ENCODE measurements at regions not wholly inside any gene's neighbourhood (a gene's known extent, or its start where the extent isn't known, plus 50 kb on each side); places are given as distances from the start of the nearest gene placed in this dataset.
"Not testable (repeated sequence)": the region's sequence is repeated elsewhere in the genome, so short reads cannot be mapped to it uniquely, and the experiment has no call there.

- Mint-ChIP-seq H3K27ac (no peak overlapping the region), H3K27me3 (ENCODE audit: low read depth, poor library complexity) (no peaks in the 10 kb centered on the region), H3K4me3 (no peak overlapping the region), H3K4me1 (no peaks in the 10 kb centered on the region), H3K36me3 (ENCODE audit: low read depth) (no peaks in the 10 kb centered on the region), H3K9me3 (no peaks in the 10 kb centered on the region)
- no peak for DNase-seq
- TF ChIP-seq CTCF (IDR thresholded peaks at IDR 0.05), result no peak
These were observed 469.8 kb upstream of the OLFM3 start for GRCh38 chr1:102466487-102466886.

GRCh38 chr1:102463328-102463727 lies 466.6 kb upstream of the OLFM3 start:
- Mint-ChIP-seq H3K4me1 (no peaks in the 10 kb centered on the region), H3K9me3 (no peaks in the 10 kb centered on the region), H3K27me3 (ENCODE audit: low read depth, poor library complexity) (no peaks in the 10 kb centered on the region), H3K4me3 (no peak overlapping the region), H3K27ac (no peak overlapping the region), H3K36me3 (ENCODE audit: low read depth) (no peaks in the 10 kb centered on the region)
- no peak for DNase-seq
- TF ChIP-seq CTCF (IDR thresholded peaks at IDR 0.05), result no peak

GRCh38 chr1:102442317-102442716 lies 445.6 kb upstream of the OLFM3 start:
- H3K36me3 Mint-ChIP-seq (ENCODE audit: low read depth); H3K4me3 Mint-ChIP-seq; H3K27ac Mint-ChIP-seq; H3K27me3 Mint-ChIP-seq (ENCODE audit: low read depth, poor library complexity); H3K4me1 Mint-ChIP-seq; DNase-seq: not testable (repeated sequence)
- peaks cover 49% of the 10 kb centered on the region for H3K9me3 Mint-ChIP-seq

- H3K27ac Mint-ChIP-seq, result no peak overlapping the region
- H3K4me1 Mint-ChIP-seq, result no peaks in the 10 kb centered on the region
- H3K9me3 Mint-ChIP-seq, result peaks cover 11% of the 10 kb centered on the region
- H3K36me3 Mint-ChIP-seq (ENCODE audit: low read depth), result no peaks in the 10 kb centered on the region
- no peak for TF ChIP-seq CTCF (IDR thresholded peaks at IDR 0.05)
- no peak for DNase-seq
- no peaks in the 10 kb centered on the region for H3K27me3 Mint-ChIP-seq (ENCODE audit: low read depth, poor library complexity)
- no peak overlapping the region for H3K4me3 Mint-ChIP-seq
These were observed 438.8 kb upstream of the OLFM3 start for GRCh38 chr1:102435483-102435882.

GRCh38 chr1:102434421-102434820 lies 437.7 kb upstream of the OLFM3 start:
- peak; percentile 52 for TF ChIP-seq CTCF (IDR thresholded peaks at IDR 0.05)
- H3K27me3 Mint-ChIP-seq (ENCODE audit: low read depth, poor library complexity), result no peaks in the 10 kb centered on the region
- H3K27ac Mint-ChIP-seq, result no peak overlapping the region
- H3K36me3 Mint-ChIP-seq (ENCODE audit: low read depth), result no peaks in the 10 kb centered on the region
- peaks cover 11% of the 10 kb centered on the region for H3K9me3 Mint-ChIP-seq
- H3K4me3 Mint-ChIP-seq, result no peak overlapping the region
- H3K4me1 Mint-ChIP-seq, result no peaks in the 10 kb centered on the region
- peak; percentile 31 for DNase-seq

- H3K36me3 Mint-ChIP-seq (ENCODE audit: low read depth), result no peaks in the 10 kb centered on the region
- H3K27me3 Mint-ChIP-seq (ENCODE audit: low read depth, poor library complexity), result no peaks in the 10 kb centered on the region
- no peak for DNase-seq
- TF ChIP-seq CTCF (IDR thresholded peaks at IDR 0.05), result no peak
- peaks cover 11% of the 10 kb centered on the region for H3K9me3 Mint-ChIP-seq
- no peak overlapping the region for H3K4me3 Mint-ChIP-seq
- H3K4me1 Mint-ChIP-seq, result no peaks in the 10 kb centered on the region
- H3K27ac Mint-ChIP-seq, result no peak overlapping the region
These were observed 434.5 kb upstream of the OLFM3 start for GRCh38 chr1:102431253-102431652.

All from nephron progenitor cell (in vitro differentiated cells).